GM04504 (cell line): ENCODE measurements at regions not wholly inside any gene's neighbourhood (a gene's known extent, or its start where the extent isn't known, plus 50 kb on each side); places are given as distances from the start of the nearest gene placed in this dataset.
"Not testable (repeated sequence)": the region's sequence is repeated elsewhere in the genome, so short reads cannot be mapped to it uniquely, and the experiment has no call there.

ENCODE experiments used
- DNase-seq: peaks from one replicate; pipeline ENCODE4 v3.0.0-alpha.2; 2012; ENCODE audit warnings: low read depth

- no peak for DNase-seq
Observed at GRCh38 chr5:56732121-56732520, 83.2 kb upstream of the MAP3K1 start.

GRCh38 chr5:56731473-56731872 is 83.9 kb upstream of the MAP3K1 start:
- not testable (repeated sequence) for DNase-seq

- no peak for DNase-seq
Observed at GRCh38 chr5:56729488-56729887, 85.9 kb upstream of the MAP3K1 start.

- DNase-seq = no peak
Observed at GRCh38 chr5:56725711-56726411, 89.5 kb upstream of the MAP3K1 start.

GRCh38 chr5:56724857-56725256 is 90.5 kb upstream of the MAP3K1 start:
- not testable (repeated sequence) for DNase-seq

GRCh38 chr5:56722317-56722716 is 93.0 kb upstream of the MAP3K1 start:
- no peak for DNase-seq

- no peak for DNase-seq
Observed at GRCh38 chr5:56717253-56717987, 97.9 kb upstream of the MAP3K1 start.

GRCh38 chr5:56715986-56716385 is 99.4 kb upstream of the MAP3K1 start:
- DNase-seq = no peak

GRCh38 chr5:56712895-56713591 is 102.3 kb upstream of the MAP3K1 start:
- no peak for DNase-seq

GRCh38 chr5:56710826-56711590 is 104.3 kb upstream of the MAP3K1 start:
- peak; percentile 24 for DNase-seq

GRCh38 chr5:56706504-56706903 is 108.8 kb upstream of the MAP3K1 start:
- DNase-seq = no peak

GRCh38 chr5:56705217-56705616 is 110.1 kb upstream of the MAP3K1 start:
- no peak for DNase-seq

GRCh38 chr5:56703952-56704351 is 111.4 kb upstream of the MAP3K1 start:
- DNase-seq = no peak

GRCh38 chr5:56700711-56701110 is 114.6 kb upstream of the MAP3K1 start:
- no peak for DNase-seq

GRCh38 chr5:56699538-56699937 is 115.8 kb upstream of the MAP3K1 start:
- no peak for DNase-seq

- no peak for DNase-seq
Observed at GRCh38 chr5:56698463-56699381, 116.6 kb upstream of the MAP3K1 start.

- DNase-seq = peak; percentile 16
Observed at GRCh38 chr5:56696900-56697299, 118.4 kb upstream of the MAP3K1 start.

GRCh38 chr5:56693220-56693579 is 122.1 kb upstream of the MAP3K1 start:
- no peak for DNase-seq

- no peak for DNase-seq
Observed at GRCh38 chr5:56692359-56693219, 122.8 kb upstream of the MAP3K1 start.

GRCh38 chr5:56688402-56688801 is 126.9 kb upstream of the MAP3K1 start:
- no peak for DNase-seq
